ENCODE measurements at regions not wholly inside any gene's neighbourhood (a gene's known extent, or its start where the extent isn't known, plus 50 kb on each side); places are given as distances from the start of the nearest gene placed in this dataset.
"Not testable (repeated sequence)": the region's sequence is repeated elsewhere in the genome, so short reads cannot be mapped to it uniquely, and the experiment has no call there.

GRCh38 chr9:94176608-94177007, 82.5 kb upstream of the ZNF169 start:
- Mint-ChIP-seq H3K36me3 (ENCODE audit: low read depth) (peaks cover 75% of the 10 kb centered on the region), H3K4me3 (no peak overlapping the region)

GRCh38 chr9:94178927-94179326, 80.2 kb upstream of the ZNF169 start:
- Mint-ChIP-seq H3K4me1 (peaks cover 90% of the 10 kb centered on the region), H3K9me3 (no peaks in the 10 kb centered on the region), H3K4me3 (no peak overlapping the region), H3K36me3 (ENCODE audit: low read depth) (peaks cover 73% of the 10 kb centered on the region), H3K27ac (peak overlapping the region; percentile 69), H3K27me3 (no peaks in the 10 kb centered on the region)
- no peak for DNase-seq
- ATAC-seq, result peak; percentile 42

More at GRCh38 chr9:94176608-94177007, 82.5 kb upstream of the ZNF169 start:
- H3K27me3 Mint-ChIP-seq, result no peaks in the 10 kb centered on the region
- peaks cover 95% of the 10 kb centered on the region for H3K4me1 Mint-ChIP-seq
- no peaks in the 10 kb centered on the region for H3K9me3 Mint-ChIP-seq
- ATAC-seq (peak; percentile 56), DNase-seq (no peak)
- peak overlapping the region; percentile 75 for H3K27ac Mint-ChIP-seq

- no peak for ATAC-seq
- no peaks in the 10 kb centered on the region for H3K9me3 Mint-ChIP-seq
- no peak for DNase-seq
- peaks cover 63% of the 10 kb centered on the region for H3K4me1 Mint-ChIP-seq
- no peak overlapping the region for H3K4me3 Mint-ChIP-seq
- peak overlapping the region; percentile 40 for H3K27ac Mint-ChIP-seq
- H3K36me3 Mint-ChIP-seq (ENCODE audit: low read depth), result peaks cover 54% of the 10 kb centered on the region
- H3K27me3 Mint-ChIP-seq, result no peaks in the 10 kb centered on the region
Observed at GRCh38 chr9:94181408-94182181, 77.5 kb upstream of the ZNF169 start.

GRCh38 chr9:94182532-94182931, 76.6 kb upstream of the ZNF169 start:
- Mint-ChIP-seq H3K4me1 (peaks cover 54% of the 10 kb centered on the region), H3K36me3 (ENCODE audit: low read depth) (peaks cover 50% of the 10 kb centered on the region), H3K9me3 (no peaks in the 10 kb centered on the region), H3K27me3 (no peaks in the 10 kb centered on the region), H3K4me3 (no peak overlapping the region), H3K27ac (no peak overlapping the region)
- ATAC-seq (peak; percentile 10), DNase-seq (no peak)

- H3K27me3 Mint-ChIP-seq, result no peaks in the 10 kb centered on the region
- peak overlapping the region; percentile 49 for H3K27ac Mint-ChIP-seq
- H3K9me3 Mint-ChIP-seq, result peaks cover 5% of the 10 kb centered on the region
- peak; percentile 67 for ATAC-seq
- DNase-seq, result no peak
- peaks cover 45% of the 10 kb centered on the region for H3K4me1 Mint-ChIP-seq
- H3K36me3 Mint-ChIP-seq (ENCODE audit: low read depth), result peaks cover 54% of the 10 kb centered on the region
- no peak overlapping the region for H3K4me3 Mint-ChIP-seq
Observed at GRCh38 chr9:94183240-94183999, 75.7 kb upstream of the ZNF169 start.

GRCh38 chr9:94188246-94188645, 70.9 kb upstream of the ZNF169 start:
- Mint-ChIP-seq H3K4me3 (no peak overlapping the region), H3K9me3 (peaks cover 28% of the 10 kb centered on the region), H3K27me3 (no peaks in the 10 kb centered on the region), H3K27ac (no peak overlapping the region), H3K36me3 (ENCODE audit: low read depth) (peaks cover 31% of the 10 kb centered on the region), H3K4me1 (peaks cover 2% of the 10 kb centered on the region)
- DNase-seq, result no peak
- ATAC-seq, result no peak

- DNase-seq, H3K27me3 Mint-ChIP-seq, H3K4me3 Mint-ChIP-seq, ATAC-seq, H3K4me1 Mint-ChIP-seq, H3K27ac Mint-ChIP-seq: not testable (repeated sequence)
- peaks cover 50% of the 10 kb centered on the region for H3K36me3 Mint-ChIP-seq (ENCODE audit: low read depth)
- peaks cover 57% of the 10 kb centered on the region for H3K9me3 Mint-ChIP-seq
Observed at GRCh38 chr9:94191706-94192105, 67.4 kb upstream of the ZNF169 start.

- no peak for ATAC-seq
- peaks cover 32% of the 10 kb centered on the region for H3K9me3 Mint-ChIP-seq
- H3K27ac Mint-ChIP-seq, result no peak overlapping the region
- no peak overlapping the region for H3K4me3 Mint-ChIP-seq
- no peaks in the 10 kb centered on the region for H3K4me1 Mint-ChIP-seq
- DNase-seq, result no peak
- peaks cover 33% of the 10 kb centered on the region for H3K36me3 Mint-ChIP-seq (ENCODE audit: low read depth)
- no peaks in the 10 kb centered on the region for H3K27me3 Mint-ChIP-seq
Observed at GRCh38 chr9:94198414-94198813, 60.7 kb upstream of the ZNF169 start.

GRCh38 chr9:94199776-94200175, 59.3 kb upstream of the ZNF169 start:
- ATAC-seq (no peak), DNase-seq (no peak)
- H3K36me3 Mint-ChIP-seq (ENCODE audit: low read depth), result peaks cover 24% of the 10 kb centered on the region
- H3K27ac Mint-ChIP-seq, result no peak overlapping the region
- peaks cover 32% of the 10 kb centered on the region for H3K9me3 Mint-ChIP-seq
- no peak overlapping the region for H3K4me3 Mint-ChIP-seq
- H3K27me3 Mint-ChIP-seq, result no peaks in the 10 kb centered on the region
- no peaks in the 10 kb centered on the region for H3K4me1 Mint-ChIP-seq

- Mint-ChIP-seq H3K27ac (no peak overlapping the region), H3K9me3 (peaks cover 14% of the 10 kb centered on the region)
Observed at GRCh38 chr9:94204174-94204573, 54.9 kb upstream of the ZNF169 start.

GRCh38 chr9:94207781-94208180, 51.3 kb upstream of the ZNF169 start:
- H3K27me3 Mint-ChIP-seq, result no peaks in the 10 kb centered on the region
- no peaks in the 10 kb centered on the region for H3K36me3 Mint-ChIP-seq (ENCODE audit: low read depth)
- no peak for DNase-seq
- H3K27ac Mint-ChIP-seq, result no peak overlapping the region
- no peak for ATAC-seq
- H3K4me3 Mint-ChIP-seq, result no peak overlapping the region
- no peaks in the 10 kb centered on the region for H3K4me1 Mint-ChIP-seq
- H3K9me3 Mint-ChIP-seq, result peaks cover 14% of the 10 kb centered on the region

More at GRCh38 chr9:94204174-94204573, 54.9 kb upstream of the ZNF169 start:
- Mint-ChIP-seq H3K36me3 (ENCODE audit: low read depth) (peaks cover 4% of the 10 kb centered on the region), H3K4me3 (no peak overlapping the region), H3K4me1 (no peaks in the 10 kb centered on the region), H3K27me3 (no peaks in the 10 kb centered on the region)
- DNase-seq, result no peak
- no peak for ATAC-seq
